Frontal cortex (tissue), 3 donors: ENCODE measurements at regions not wholly inside any gene's neighbourhood (a gene's known extent, or its start where the extent isn't known, plus 50 kb on each side); places are given as distances from the start of the nearest gene placed in this dataset.

Source experiments
- DNase-seq, 2 donors: peaks; one replicate each; pipeline ENCODE4 v3.0.0; 2012; ENCODE audit warnings: low spot score in 2 of 2
- FAIRE-seq: peaks from 2 replicates; lab custom pipeline; 2012; peaks lifted over from hg19 to GRCh38; lab: Jason Lieb, UNC
- donor health status: control.
- donor health status: control.
- donor health status: control.

DNA sequence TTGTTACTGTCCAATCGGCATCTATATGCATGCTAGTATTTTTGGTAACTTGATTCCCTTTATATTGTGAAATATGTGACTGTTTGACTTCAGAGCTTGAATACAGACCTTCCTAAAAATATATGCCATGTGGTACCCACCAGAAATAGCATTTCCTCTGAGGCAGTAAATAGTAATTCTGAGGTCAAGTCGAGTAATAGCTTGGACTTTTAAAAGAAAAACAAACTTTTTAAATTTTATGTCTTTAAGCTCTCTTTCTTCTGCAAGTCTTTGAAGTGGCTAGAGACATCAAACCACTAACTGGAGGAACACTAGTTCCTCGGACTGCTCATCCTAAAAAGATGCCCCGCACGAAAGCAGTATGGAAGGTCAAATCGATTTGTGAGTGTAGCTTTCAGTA lies 396.8 kb upstream of the SLC14A2 start:
- DNase-seq: no peak
- FAIRE-seq: no peak

DNA sequence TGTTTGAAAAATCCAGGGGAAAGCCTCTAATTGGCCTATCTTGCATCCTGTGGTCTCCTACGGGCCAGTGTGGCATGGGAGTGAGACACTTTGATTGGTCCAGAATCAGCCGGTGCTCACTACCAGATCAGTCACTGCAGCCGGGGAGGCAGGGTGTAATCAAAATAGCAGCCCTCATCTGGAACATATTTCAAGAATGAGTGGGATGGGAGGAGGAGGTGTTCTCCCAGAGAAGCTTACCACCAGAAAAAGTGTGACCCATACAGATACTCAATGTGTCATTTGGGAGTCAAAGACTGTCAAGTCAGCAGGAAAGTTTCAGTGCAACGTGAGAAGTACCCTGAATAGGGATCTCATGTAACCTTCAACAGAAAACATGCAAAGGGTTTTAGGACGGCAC lies 393.9 kb upstream of the SLC14A2 start:
- DNase-seq (no peak), FAIRE-seq (no peak)

GRCh38 chr18:45222180-45222579 lies 393.1 kb upstream of the SLC14A2 start:
- DNase-seq (no peak), FAIRE-seq (no peak)

GRCh38 chr18:45227001-45227742 lies 388.1 kb upstream of the SLC14A2 start:
- FAIRE-seq: no peak
- DNase-seq: no peak

- FAIRE-seq (no peak), DNase-seq (no peak)
Observed at GRCh38 chr18:45228796-45229388, 386.4 kb upstream of the SLC14A2 start.

GRCh38 chr18:45231617-45232016 lies 383.7 kb upstream of the SLC14A2 start:
- FAIRE-seq (no peak), DNase-seq (no peak)

DNA sequence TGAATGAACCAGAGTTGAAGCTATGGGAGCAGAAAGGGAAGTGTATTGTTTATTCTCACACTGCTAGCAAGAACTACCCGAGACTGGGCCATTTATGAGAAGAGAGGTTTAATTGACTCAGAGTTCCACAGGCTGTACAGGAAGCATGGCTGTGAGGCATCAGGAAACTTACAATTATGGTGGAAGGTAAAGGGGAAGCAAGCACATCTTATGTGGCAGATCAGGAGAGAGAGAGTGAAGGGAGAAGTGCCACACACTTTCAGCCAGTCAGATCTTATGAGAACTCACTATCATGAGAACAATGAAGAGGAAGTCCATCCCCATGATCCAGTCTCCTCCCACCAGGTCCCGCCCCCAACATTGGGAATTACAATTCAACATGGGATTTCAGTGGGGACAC lies 383.2 kb upstream of the SLC14A2 start:
- FAIRE-seq (no peak), DNase-seq (no peak)

- FAIRE-seq: no peak
- DNase-seq: no peak
Observed at GRCh38 chr18:45236676-45237075, 378.6 kb upstream of the SLC14A2 start.

DNA sequence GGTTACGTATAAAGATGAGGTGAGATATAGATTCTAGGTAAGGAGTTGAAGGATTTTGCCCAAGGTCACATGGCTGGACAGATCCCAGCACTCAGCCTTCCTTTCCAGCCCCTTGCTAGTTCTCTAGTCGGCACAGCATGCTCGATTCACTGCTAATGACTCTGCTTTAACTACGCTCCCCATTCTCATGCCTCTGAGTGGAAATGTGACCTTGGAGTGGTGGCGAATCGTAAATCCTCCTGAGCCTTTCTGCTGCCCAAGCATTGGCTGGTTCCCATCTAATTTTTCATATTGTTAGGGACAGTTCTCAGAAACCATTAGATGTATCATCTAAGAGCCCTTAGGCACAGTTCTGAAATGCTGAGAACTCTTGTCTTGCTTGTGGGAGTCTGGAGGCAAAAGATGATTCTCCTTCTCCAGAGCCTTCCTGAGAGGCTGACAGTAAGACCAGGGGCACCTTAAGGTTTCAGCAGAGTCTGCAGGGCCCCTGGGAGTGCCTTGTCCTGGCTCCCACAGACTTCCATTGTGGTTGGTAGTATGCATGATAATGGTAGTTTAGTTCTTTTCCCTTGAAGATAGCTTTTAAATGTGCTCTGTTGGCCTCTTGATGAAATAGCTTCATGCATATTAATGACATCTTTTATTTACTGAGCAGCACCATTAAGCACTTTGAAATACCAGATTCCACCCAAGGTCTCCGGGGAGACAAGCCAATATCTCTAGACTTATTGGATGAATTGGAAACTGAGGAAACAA lies 377.8 kb upstream of the SLC14A2 start:
- DNase-seq (no peak), FAIRE-seq (no peak)

- FAIRE-seq: no peak
- no peak for DNase-seq
Observed at GRCh38 chr18:45241271-45241670, 374.0 kb upstream of the SLC14A2 start.

DNA sequence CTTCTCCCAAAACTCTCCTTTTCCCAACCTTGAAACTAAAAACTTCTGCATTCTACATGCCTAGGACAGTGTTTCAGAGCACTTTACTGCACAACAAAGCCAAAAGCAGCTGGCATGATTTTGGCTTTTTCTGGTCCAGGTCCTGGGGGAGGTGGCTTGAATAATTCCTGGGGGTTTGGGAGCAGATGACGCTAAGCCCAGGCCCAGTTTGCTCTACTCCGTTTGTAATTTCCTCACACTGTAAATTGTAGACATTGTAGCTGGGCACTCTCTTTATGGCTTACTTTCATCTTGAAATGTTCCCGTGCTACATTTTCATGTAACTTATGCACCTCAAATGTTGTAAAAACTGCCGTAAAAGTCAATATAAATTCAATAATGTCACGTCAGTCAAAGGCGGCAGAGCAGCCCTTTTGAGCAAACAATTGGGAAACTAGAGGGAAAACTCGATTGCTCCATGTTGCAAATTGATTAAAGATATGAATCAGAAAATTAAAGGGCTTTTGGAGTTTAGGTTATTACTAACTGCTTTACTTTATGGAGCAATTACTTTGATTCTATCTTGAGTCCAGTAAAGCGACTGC lies 373.2 kb upstream of the SLC14A2 start:
- FAIRE-seq: no peak
- DNase-seq: no peak

- FAIRE-seq: no peak
- no peak for DNase-seq
Observed at GRCh38 chr18:45243340-45244110, 371.8 kb upstream of the SLC14A2 start.

DNA sequence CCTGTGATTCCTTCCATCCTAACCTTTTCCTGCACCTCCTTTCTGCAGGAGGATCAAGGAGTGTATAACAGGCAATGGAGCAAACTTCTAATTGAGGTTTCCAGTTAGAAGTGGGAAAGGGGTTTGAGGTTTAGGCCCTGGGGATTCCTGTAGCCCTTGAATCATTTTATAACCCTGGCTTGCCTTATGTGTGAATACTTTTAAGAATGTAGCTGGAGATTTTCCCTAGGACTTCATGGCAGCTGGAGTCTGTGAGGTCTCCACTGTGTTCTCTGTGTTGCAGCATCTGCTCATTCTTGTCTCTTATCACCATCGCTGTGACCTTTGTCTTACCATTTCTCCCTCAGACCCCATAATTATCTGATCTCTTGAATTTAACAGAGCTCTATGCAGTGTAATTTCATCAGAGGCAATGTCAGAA lies 370.2 kb upstream of the SLC14A2 start:
- FAIRE-seq: no peak
- no peak for DNase-seq

GRCh38 chr18:45248240-45248903 lies 366.9 kb upstream of the SLC14A2 start:
- FAIRE-seq: no peak
- DNase-seq: no peak

GRCh38 chr18:45249246-45249661 lies 366.0 kb upstream of the SLC14A2 start:
- FAIRE-seq (no peak), DNase-seq (no peak)

DNA sequence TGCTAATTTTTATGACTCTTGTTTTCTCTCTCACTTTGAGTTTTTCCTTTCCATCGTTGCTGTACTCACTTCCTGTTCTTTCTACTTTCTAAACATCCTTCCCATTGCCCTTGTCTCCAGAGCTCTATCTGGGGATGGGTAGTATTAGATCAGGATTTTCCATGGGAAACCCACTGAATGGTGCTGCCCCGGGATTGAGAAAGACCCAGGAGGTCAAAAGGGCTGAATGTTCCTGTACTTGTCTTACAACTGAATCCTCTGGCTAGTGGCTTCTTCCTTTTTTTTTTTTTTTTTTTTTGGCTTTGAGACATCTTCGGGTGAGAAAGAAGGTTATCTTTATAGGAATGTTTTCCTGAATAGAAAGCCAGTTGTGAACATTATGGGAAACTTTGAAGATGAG lies 364.8 kb upstream of the SLC14A2 start:
- FAIRE-seq: no peak
- DNase-seq: no peak

- no peak for DNase-seq
- FAIRE-seq: no peak
Observed at GRCh38 chr18:45251236-45251635, 364.0 kb upstream of the SLC14A2 start.

DNA sequence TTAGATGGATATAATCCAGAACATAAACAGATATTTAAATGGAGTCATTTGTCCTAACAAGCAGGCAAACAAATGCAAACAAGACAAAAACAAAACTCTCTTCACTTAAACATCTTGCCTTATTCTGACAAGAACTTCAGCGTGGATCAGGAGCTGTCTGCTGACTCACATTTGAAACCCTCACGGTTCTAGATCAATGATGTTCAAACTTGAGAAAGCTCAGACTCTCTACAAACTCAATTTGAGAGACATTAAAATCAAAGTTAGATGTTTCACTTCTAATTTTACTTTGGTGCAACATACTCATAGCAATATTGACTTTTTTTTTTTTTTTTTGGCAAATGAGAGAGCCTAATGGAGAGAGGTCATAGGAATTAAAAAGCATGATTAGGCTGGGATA lies 362.8 kb upstream of the SLC14A2 start:
- no peak for DNase-seq
- no peak for FAIRE-seq

GRCh38 chr18:45253056-45253565 lies 362.2 kb upstream of the SLC14A2 start:
- FAIRE-seq: no peak
- no peak for DNase-seq
